AG08396 (cell line): ENCODE measurements at regions not wholly inside any gene's neighbourhood (a gene's known extent, or its start where the extent isn't known, plus 50 kb on each side); places are given as distances from the start of the nearest gene placed in this dataset.
"Not testable (repeated sequence)": the region's sequence is repeated elsewhere in the genome, so short reads cannot be mapped to it uniquely, and the experiment has no call there.

Experiments
- DNase-seq: peaks from one replicate; pipeline ENCODE4 v3.0.0; 2012; ENCODE audit warnings: low spot score, mixed read lengths

DNA sequence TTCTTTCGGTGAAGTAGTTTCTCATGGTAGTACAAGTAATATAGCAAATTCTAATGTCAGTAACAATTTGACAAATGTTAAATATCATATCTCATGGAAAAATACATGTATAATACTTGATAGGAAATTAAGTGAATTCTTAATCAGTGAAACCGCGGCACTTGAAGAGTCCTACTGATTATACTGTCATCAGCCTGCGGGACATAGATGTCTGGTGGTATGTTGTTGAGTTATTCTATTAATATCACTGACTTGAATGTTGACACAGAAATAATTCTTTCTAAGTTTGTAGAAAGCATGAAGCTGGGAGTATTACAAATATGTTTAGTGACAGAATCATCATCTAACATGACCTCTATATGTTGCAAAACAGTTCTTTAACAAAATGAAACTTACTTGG, 479.8 kb upstream of the IMPG1 start:
- DNase-seq = no peak

DNA sequence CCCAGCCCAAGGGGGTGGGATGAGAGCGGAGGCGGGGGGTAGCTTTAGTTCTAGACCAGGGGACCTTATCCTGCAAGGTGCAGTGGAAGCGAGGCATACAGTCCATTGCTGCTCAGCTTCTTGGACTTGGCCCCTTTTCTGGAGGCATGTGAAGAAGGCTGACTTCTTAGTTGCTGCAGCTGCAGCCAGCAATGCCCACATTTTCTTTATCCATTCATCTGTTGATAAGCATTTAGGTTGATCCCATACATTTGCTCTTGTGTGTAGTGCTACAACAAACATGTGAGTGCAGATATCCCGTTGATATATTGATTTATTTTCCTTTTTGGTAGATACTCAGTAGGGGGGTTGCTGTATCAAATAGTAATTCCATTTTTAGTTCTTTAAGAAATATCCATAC, 461.2 kb upstream of the IMPG1 start:
- DNase-seq = no peak

DNA sequence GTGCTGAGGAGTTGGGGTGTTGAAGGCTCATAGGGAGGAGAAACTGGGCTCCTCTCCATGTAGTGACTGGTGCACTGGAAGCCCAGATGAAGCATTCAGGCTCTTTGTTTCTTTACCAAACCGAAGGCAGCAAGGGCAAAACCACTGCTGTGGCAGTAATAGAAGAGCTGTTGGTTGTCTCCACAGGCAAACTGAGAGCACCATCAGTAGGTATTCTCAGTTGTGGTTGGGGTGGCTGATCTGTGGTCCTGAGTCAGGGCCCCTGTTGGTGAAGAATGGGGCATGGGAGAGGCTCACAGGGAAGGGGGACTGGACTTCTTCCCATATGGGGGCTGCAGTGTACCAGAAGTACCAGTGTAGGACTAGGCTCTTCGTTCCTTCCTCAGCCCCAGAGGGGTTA, 460.2 kb upstream of the IMPG1 start:
- DNase-seq = no peak

- DNase-seq = no peak
Measured at GRCh38 chr6:76518443-76518842, 446.0 kb upstream of the IMPG1 start.

DNA sequence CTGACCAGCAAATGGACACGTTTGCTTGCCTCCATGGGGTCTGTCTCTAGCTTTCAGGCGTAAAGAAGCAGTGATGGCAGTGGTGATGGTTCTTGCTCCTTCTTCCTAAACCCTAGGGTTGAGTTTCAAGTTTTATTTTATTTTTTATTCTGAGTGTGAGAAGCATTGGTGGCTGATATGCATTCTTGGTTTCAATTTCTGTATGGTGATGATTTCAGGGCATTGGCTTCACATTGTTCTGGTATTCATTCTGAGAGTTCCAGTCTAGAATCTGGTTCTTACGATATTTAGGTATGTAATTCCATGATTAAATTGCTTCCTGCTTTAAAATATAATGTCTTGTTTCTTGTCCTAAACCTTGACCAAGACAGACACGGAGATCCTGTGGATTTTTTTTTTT, 444.5 kb upstream of the IMPG1 start:
- DNase-seq = no peak

- DNase-seq = no peak
Measured at GRCh38 chr6:76510489-76510888, 438.0 kb upstream of the IMPG1 start.

DNA sequence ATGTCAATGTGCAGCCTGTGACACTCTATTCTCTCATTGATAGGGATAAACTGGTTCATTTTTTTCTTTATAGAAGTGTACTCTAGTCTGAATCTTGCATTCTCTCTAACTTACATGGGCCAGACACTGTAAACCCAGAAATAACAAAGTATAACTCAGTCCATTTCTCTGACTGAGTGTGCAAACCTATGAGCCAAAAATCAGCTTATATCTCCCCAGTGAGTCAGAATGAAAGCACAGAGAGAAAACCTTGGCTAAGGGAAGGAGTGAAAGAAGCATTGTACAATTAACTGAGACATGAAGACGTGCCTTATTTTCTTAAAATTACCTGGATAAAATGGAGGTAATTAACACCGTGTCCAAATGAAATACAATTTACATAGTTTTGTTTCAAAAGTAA, 436.9 kb upstream of the IMPG1 start:
- no peak for DNase-seq

- DNase-seq = no peak
Measured at GRCh38 chr6:76506808-76507207, 434.3 kb upstream of the IMPG1 start.

DNA sequence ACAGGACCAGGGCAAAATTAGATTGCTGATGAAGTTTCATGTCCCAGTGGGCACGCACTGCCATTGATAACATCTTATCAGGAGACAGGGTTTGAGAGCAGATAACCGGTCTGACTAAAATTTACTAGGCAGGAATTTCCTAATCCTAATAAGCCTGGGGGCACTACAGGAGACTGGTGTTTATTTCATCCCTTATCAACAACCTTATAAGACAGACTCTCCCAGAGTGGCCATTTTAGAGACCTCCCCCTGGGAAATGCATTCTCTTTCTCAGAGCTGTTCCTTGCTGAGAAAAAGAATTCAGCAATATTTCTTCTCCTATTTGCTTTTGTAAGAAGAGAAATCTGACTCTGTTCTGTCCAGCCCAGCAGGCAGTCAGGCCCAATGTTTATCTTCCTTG, 423.4 kb upstream of the IMPG1 start:
- no peak for DNase-seq

- not testable (repeated sequence) for DNase-seq
Measured at GRCh38 chr6:76491376-76491775, 418.9 kb upstream of the IMPG1 start.

DNA sequence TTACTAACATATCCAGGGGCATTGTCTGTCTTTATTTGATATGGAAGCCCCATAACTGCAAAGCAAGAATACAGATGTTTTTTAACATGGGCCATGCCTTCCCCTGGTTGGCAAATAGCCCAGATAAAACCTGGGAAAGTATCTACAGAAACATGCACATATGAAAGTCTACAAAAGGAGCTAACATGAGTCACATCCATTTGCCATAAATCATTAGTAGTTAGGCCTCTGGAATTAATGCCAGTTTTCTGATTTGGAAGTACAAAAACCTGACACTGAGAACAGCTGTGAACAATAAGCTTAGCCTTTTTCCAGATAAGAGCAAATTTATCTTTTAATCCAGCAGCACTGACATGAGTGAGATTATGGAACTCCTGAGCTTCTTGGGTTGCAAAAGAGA, 418.0 kb upstream of the IMPG1 start:
- DNase-seq = no peak

DNA sequence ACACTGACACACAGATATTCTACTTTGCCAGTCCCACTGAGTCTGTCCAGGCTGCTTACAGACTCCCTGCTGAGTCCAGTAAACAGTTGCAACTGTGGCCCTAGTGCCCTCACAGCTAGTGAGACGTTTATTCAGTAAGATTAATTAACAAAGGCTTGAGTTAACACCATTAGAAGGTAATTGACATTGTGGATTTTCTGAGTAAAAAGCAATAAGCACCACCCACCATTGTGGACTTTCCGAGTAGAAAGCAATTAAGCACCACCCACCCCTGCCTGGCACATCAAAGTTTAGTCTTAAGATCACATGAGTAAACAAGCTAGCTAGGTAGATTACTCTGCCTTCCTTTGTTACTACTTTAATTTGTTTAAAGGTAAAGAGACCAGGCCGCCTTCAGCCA, 408.6 kb upstream of the IMPG1 start:
- DNase-seq = no peak

GRCh38 chr6:76472858-76473257, 400.4 kb upstream of the IMPG1 start:
- no peak for DNase-seq

GRCh38 chr6:76466286-76466685, 393.8 kb upstream of the IMPG1 start:
- no peak for DNase-seq

DNA sequence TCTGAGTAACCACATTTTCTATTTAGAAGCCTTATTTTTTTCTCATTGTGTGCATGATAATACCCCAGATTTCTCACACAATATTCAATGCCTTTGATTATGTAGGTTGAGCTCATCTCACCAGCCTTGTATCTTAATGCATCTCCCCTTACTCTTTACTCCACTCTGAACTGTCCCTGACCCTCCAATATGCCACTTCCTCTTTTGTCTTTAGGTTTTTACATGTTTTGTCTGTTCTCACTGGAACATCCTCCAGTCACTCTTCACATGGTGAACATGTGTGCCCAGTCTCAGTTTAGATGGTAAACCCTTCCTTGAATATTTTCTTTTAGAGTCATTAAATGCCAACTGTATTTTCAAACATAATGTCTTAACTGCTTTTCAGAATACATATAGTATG, 392.9 kb upstream of the IMPG1 start:
- no peak for DNase-seq

- no peak for DNase-seq
Measured at GRCh38 chr6:76453270-76453669, 380.8 kb upstream of the IMPG1 start.

- no peak for DNase-seq
Measured at GRCh38 chr6:76451926-76452709, 379.7 kb upstream of the IMPG1 start.

- DNase-seq = no peak
Measured at GRCh38 chr6:76448109-76448508, 375.6 kb upstream of the IMPG1 start.

DNA sequence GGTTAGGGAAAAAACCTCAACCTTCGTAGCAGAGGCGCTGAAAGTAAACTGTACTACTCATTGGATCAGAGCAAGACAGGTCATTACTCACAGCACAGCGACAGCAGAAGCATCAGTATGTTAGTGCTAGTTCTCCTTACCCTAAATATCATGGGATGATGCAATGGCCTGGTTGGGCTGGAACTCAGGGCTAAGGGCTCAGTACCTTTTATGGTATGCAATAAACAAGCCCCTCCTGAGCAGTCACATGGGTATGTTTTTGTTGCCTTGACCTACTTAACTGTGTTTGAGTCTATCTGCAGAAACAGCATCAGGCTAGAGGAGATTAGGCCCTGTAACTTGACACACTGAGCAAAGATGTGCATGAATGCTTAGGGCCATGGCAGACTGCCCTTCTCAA, 369.4 kb upstream of the IMPG1 start:
- DNase-seq = no peak

GRCh38 chr6:76439811-76440210, 367.3 kb upstream of the IMPG1 start:
- no peak for DNase-seq

DNA sequence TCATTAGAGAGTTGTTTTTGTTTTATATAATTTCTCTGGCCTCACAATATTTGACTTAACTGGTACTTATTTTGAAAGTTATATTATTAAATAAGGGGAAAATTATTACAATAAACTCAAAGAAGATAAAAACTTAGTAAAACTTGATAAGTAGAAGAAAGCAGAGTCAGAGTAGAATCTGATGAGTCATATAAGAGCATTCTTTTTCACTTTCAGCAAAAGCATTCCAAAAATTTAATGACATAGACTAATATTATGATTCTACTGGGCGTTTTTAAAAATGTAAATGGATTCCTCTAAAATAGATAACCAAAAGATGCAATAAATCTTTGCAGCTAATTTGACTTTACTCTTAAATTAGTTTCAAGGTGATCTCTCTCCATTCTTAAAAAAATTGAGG, 366.3 kb upstream of the IMPG1 start:
- DNase-seq = no peak

DNA sequence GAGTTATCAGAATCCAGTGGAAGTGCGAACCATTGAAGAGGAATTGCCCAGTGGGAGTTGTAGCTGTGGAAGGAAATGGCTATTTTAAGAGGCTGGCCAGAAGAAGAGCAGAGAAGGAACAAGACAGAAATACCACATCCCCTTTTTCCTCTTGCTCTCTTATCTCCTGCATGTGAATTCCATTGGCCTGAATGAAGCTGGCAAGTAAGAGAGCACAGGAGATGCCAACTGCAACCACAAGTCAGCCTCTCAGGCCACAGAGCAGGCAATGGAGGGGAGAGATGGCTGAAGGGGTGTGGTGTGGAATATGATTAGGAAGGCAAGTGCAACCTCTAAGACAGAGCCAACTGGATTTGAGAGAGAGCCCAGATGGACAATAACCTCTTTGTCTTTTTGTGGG, 362.7 kb upstream of the IMPG1 start:
- no peak for DNase-seq

GRCh38 chr6:76422511-76423213, 350.2 kb upstream of the IMPG1 start:
- DNase-seq = no peak

DNA sequence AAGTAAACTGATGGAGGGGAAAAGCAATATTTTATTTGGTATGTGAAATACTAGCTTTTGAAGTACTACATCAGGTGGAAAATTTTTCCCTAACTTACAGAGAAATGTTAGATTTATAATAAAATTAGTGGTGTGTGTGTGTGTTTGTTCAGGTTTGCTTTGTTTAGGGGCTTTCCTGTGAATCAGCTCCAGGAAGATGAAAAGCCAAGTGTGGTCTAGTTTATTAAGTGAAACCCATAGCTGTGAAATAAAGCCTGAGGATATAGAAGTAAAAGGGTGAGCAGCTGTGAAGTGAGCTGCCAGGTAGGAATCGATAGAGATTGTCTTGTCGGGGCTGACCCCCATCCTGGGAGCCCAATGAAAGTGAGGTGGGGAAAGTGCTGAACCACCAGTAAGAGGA, 347.6 kb upstream of the IMPG1 start:
- no peak for DNase-seq
